Keratinocyte (primary cell): ENCODE measurements at regions not wholly inside any gene's neighbourhood (a gene's known extent, or its start where the extent isn't known, plus 50 kb on each side); places are given as distances from the start of the nearest gene placed in this dataset.

Experiments used
- CTCF ChIP-seq, 3 experiments: IDR thresholded peaks in 1 of 3; conservative IDR thresholded peaks in 1 of 3; optimal IDR thresholded peaks in 1 of 3; 2 replicates in 2 of 3; 3 replicates in 1 of 3; pipeline versions ENCODE3 to v1.5.1; 2011; ENCODE audit warnings: low read length in 3 of 3, mild to moderate bottlenecking in 3 of 3, moderate library complexity in 2 of 3, control low read depth in 1 of 3, inconsistent platforms in 1 of 3; ENCODE audit not compliant: insufficient read depth in 2 of 3; ENCODE audit errors: extremely low read depth in 1 of 3
- EZH2 ChIP-seq: IDR thresholded peaks from one replicate; pipeline ENCODE4 v1.6.1; 2012; ENCODE audit warnings: inconsistent platforms, mild to moderate bottlenecking, low read length, moderate library complexity

- no peak for TF ChIP-seq CTCF (optimal IDR thresholded peaks at IDR 0.05 in 1 of 3, IDR thresholded peaks at IDR 0.05 in 1 of 3, conservative IDR thresholded peaks at IDR 0.05 in 1 of 3; ENCODE audit: extremely low read depth in 1 of 3, insufficient read depth in 2 of 3, low read length in 3 of 3)
- no peak for TF ChIP-seq EZH2
Measured at GRCh38 chr3:164278550-164278949, 799.7 kb downstream of the SI start.
